K562 (cell line): ENCODE measurements at regions not wholly inside any gene's neighbourhood (a gene's known extent, or its start where the extent isn't known, plus 50 kb on each side); places are given as distances from the start of the nearest gene placed in this dataset.

Experiments
- ATAC-seq: fragments of 200-7000 bp; cut with Tn5 transposase; 3 replicates; pipeline ENCODE4 v1.9.1; 2020; ENCODE audit warnings: moderate library complexity
- BruUV-seq: library from RNA; stranded (reverse); fragments of 400-500 nt; replicated peaks from 2 replicates; lab custom pipeline; 2021; lab: Mats Ljungman, UMichigan
- CTCF ChIA-PET: fragments of 300-600 bp; formaldehyde crosslinking; extraction: SDS; loops from one replicate; lab custom pipeline; 2021; ENCODE audit warnings: low intra/inter-chr PET ratio; lab: Yijun Ruan, JAX
- POLR2A ChIA-PET: fragments of 300-600, 350-650 bp; sonication (Branson Sonifier 250); formaldehyde crosslinking; extraction: SDS; loops from one replicate; lab custom pipeline; 2021; ENCODE audit warnings: antibody characterized with exemption, inconsistent platforms; lab: Yijun Ruan, JAX
- DNase-seq, 4 experiments: peaks; one replicate each; pipeline versions ENCODE4 v3.0.0 to v3.0.0-alpha.2; 2011 to 2018; ENCODE audit warnings: low spot score in 3 of 4, mixed read lengths in 3 of 4; ENCODE audit errors: extremely low read depth in 1 of 4
- FAIRE-seq: peaks from 2 replicates; lab custom pipeline; 2011; peaks lifted over from hg19 to GRCh38; lab: Jason Lieb, UNC
- H2AFZ ChIP-seq: 2 replicates; pipeline ENCODE4 v1.6.0; 2011; ENCODE audit warnings: low read depth, low read length, control low read depth, inconsistent platforms
- H3K27ac ChIP-seq: fragments of 200-600 bp; 3 replicates; pipeline ENCODE4 v1.8.0; 2011; ENCODE audit warnings: low read depth, mild to moderate bottlenecking, control low read depth, inconsistent platforms, low read length, moderate library complexity, mixed read lengths; ENCODE audit errors: extremely low read depth
- H3K27me3 ChIP-seq, 2 experiments: fragments of 300-600 bp in 1 of 2; 2 replicates in 1 of 2; 3 replicates in 1 of 2; pipeline versions ENCODE4 v1.6.0 to v1.8.0; 2011; ENCODE audit warnings: inconsistent platforms in 2 of 2, low read length in 2 of 2, mild to moderate bottlenecking in 1 of 2, mixed read lengths in 1 of 2, moderate library complexity in 1 of 2; ENCODE audit not compliant: control insufficient read depth in 2 of 2, insufficient read depth in 2 of 2
- H3K36me3 ChIP-seq: fragments of 300-600 bp; 3 replicates; pipeline ENCODE4 v1.8.0; 2011; ENCODE audit warnings: mild to moderate bottlenecking, low read length, inconsistent platforms; ENCODE audit not compliant: control insufficient read depth, insufficient read depth
- H3K4me1 ChIP-seq, 2 experiments: fragments of 200-600 bp in 1 of 2; replicated peaks in 1 of 2; 2 replicates in 1 of 2; 3 replicates in 1 of 2; pipeline versions ENCODE4 v1.5.1 to v1.8.0; 2011; ENCODE audit warnings: inconsistent platforms in 2 of 2, low read length in 2 of 2, mild to moderate bottlenecking in 1 of 2, mixed read lengths in 1 of 2, moderate library complexity in 1 of 2; ENCODE audit not compliant: control insufficient read depth in 2 of 2, insufficient read depth in 2 of 2
- H3K4me2 ChIP-seq: 2 replicates; pipeline ENCODE4 v1.6.1; 2011; ENCODE audit warnings: low read length, control low read depth, inconsistent platforms, mixed read lengths; ENCODE audit not compliant: insufficient read depth
- H3K4me3 ChIP-seq: fragments of 200-600 bp; sonication (generic), shearing (Covaris generic); 2 replicates; pipeline ENCODE4 v1.5.1; 2016; ENCODE audit warnings: control low read depth, inconsistent platforms
- H3K79me2 ChIP-seq: fragments of 200-600 bp; 3 replicates; pipeline ENCODE4 v1.8.0; 2011; ENCODE audit warnings: low read length, inconsistent platforms; ENCODE audit not compliant: control insufficient read depth, insufficient read depth
- H3K9ac ChIP-seq, 2 experiments: 2 replicates each; pipeline versions ENCODE4 v1.6.0 to v1.6.1; 2011; ENCODE audit warnings: low read depth in 2 of 2, low read length in 2 of 2, control low read depth in 1 of 2, inconsistent platforms in 1 of 2, mild to moderate bottlenecking in 1 of 2, mixed read lengths in 1 of 2; ENCODE audit not compliant: insufficient read depth in 1 of 2
- H3K9me1 ChIP-seq: one replicate; pipeline ENCODE4 v1.6.0; 2011; ENCODE audit warnings: inconsistent platforms, mild to moderate bottlenecking, low read length, moderate library complexity; ENCODE audit not compliant: control insufficient read depth, insufficient read depth
- H3K9me3 ChIP-seq: replicated peaks from 2 replicates; pipeline ENCODE4 v1.5.1; 2011; ENCODE audit warnings: low read depth, low read length, inconsistent platforms; ENCODE audit not compliant: control insufficient read depth, insufficient read depth
- H4K20me1 ChIP-seq: replicated peaks from 2 replicates; pipeline ENCODE4 v1.6.1; 2011; ENCODE audit warnings: low read length, inconsistent platforms, mixed read lengths; ENCODE audit not compliant: control insufficient read depth, insufficient read depth
- C11orf30 ChIP-seq: fragments of 450-650 bp; IDR thresholded peaks from 2 replicates; pipeline ENCODE4 v1.6.1; 2016; ENCODE audit warnings: low read depth, mild to moderate bottlenecking
- E2F5 ChIP-seq: sonication (generic); formaldehyde crosslinking; IDR thresholded peaks from 2 replicates; pipeline ENCODE4 v1.8.0; 2022; ENCODE audit warnings: mild to moderate bottlenecking, missing genetic modification reagents
- FOXA3 ChIP-seq, 2 experiments: fragments of 450-650 bp in 1 of 2; sonication (generic) in 1 of 2; formaldehyde crosslinking; IDR thresholded peaks in 1 of 2; conservative IDR thresholded peaks in 1 of 2; 2 replicates each; pipeline versions ENCODE4 v1.4.0 to v1.8.0; 2020 to 2022; ENCODE audit warnings: mild to moderate bottlenecking in 2 of 2, missing genetic modification reagents in 1 of 2
- MCM2 ChIP-seq: fragments of 450-650 bp; IDR thresholded peaks from 2 replicates; pipeline ENCODE4 v1.6.1; 2017; ENCODE audit warnings: low read depth, mild to moderate bottlenecking
- OTX1 ChIP-seq: fragments of 450-650 bp; formaldehyde crosslinking; IDR thresholded peaks from 2 replicates; pipeline ENCODE4 v1.4.0; 2022; ENCODE audit warnings: mild to moderate bottlenecking
- SRSF9 ChIP-seq: fragments of 200-400 bp; formaldehyde crosslinking; IDR thresholded peaks from 2 replicates; pipeline ENCODE4 v1.6.1; 2017; ENCODE audit warnings: low read depth, low read length, borderline replicate concordance
- UBTF ChIP-seq, 2 experiments: IDR thresholded peaks; 2 replicates each; pipeline ENCODE4 v1.6.1; 2012; ENCODE audit warnings: improper control_type of control experiment in 2 of 2, low read depth in 2 of 2, low read length in 2 of 2, borderline replicate concordance in 1 of 2
- XRCC3 ChIP-seq: fragments of 450-650 bp; IDR thresholded peaks from 2 replicates; pipeline ENCODE4 v1.6.1; 2017; ENCODE audit warnings: mild to moderate bottlenecking, moderate library complexity
- ZNF184 ChIP-seq: sonication (generic); formaldehyde crosslinking; IDR thresholded peaks from 2 replicates; pipeline ENCODE4 v1.5.0; 2020; ENCODE audit warnings: missing genetic modification reagents
- ZNF316 ChIP-seq: fragments of 450-650 bp; IDR thresholded peaks from 2 replicates; pipeline ENCODE4 v1.6.1; 2016
- WGBS: fragments of 100-300 bp; shearing (Covaris generic); methylation state at CpG from one replicate; pipeline ENCODE4 v1.1.6; 2016; ENCODE audit warnings: low coverage, mixed read lengths; ENCODE audit not compliant: insufficient coverage; ENCODE audit errors: missing lambda C conversion rate; 5-methylcytosine and 5-hydroxymethylcytosine counted together
- in situ Hi-C: fragments of 300-500 bp; cut with MboI; formaldehyde crosslinking; loops from 4 replicates; pipeline ENCODE4 v1.15.0; 2018; ENCODE audit warnings: inconsistent platforms, mixed read lengths
- intact Hi-C: fragments of 100-400 bp; cut with micrococcal nuclease; formaldehyde crosslinking; loops from 2 replicates; pipeline ENCODE4 v1.14.2; 2022

- no peak for TF ChIP-seq FOXA3 (CRISPR knock-in tag; conservative IDR thresholded peaks at IDR 0.05 in 1 of 2, IDR thresholded peaks at IDR 0.05 in 1 of 2)
- TF ChIP-seq MCM2, result no peak
- TF ChIP-seq C11orf30, result no peak
- TF ChIP-seq E2F5 (CRISPR knock-in tag), result no peak
- no peak for TF ChIP-seq XRCC3
- no peak for TF ChIP-seq ZNF316
- no peak for TF ChIP-seq SRSF9
- TF ChIP-seq ZNF184 (CRISPR knock-in tag), result no peak
- no peak for TF ChIP-seq UBTF (IDR thresholded peaks at IDR 0.05; ENCODE audit: borderline replicate concordance in 1 of 2, low read depth in 2 of 2, low read length in 2 of 2)
- TF ChIP-seq OTX1 (CRISPR knock-in tag), result no peak
- WGBS, result 0% methylated on average over 1 of the region's 1 CpG
- Histone ChIP-seq H3K9me3 (no peaks in the 10 kb centered on the region; the same call in 1 of the 2 replicates), H3K9ac (no peak overlapping the region), H3K27ac (no peak overlapping the region), H2AFZ (no peak overlapping the region), H3K79me2 (no peaks in the 10 kb centered on the region), H4K20me1 (no peaks in the 10 kb centered on the region), H3K4me1 (no peaks in the 10 kb centered on the region), H3K36me3 (no peaks in the 10 kb centered on the region), H3K4me3 (no peak overlapping the region), H3K27me3 (no peaks in the 10 kb centered on the region), H3K9me1 (no peaks in the 10 kb centered on the region), H3K4me2 (no peak overlapping the region)
- ATAC-seq (no peak), FAIRE-seq (no peak), DNase-seq (no peak)
- ChIA-PET CTCF (no interaction called here), POLR2A (no interaction called here)
- BruUV-seq, result no TSS peak
- in situ Hi-C loops, result no loop called here
- intact Hi-C loops, result no loop called here
Measured at GRCh38 chr4:116880625-116881024, 204.8 kb downstream of the TRAM1L1 start.
